Activated T-cell treated with anti-CD3 and anti-CD28 coated beads, Interleukin-2, amount 50 U/mL, for 72 hours (primary cell): ENCODE measurements at regions not wholly inside any gene's neighbourhood (a gene's known extent, or its start where the extent isn't known, plus 50 kb on each side); places are given as distances from the start of the nearest gene placed in this dataset.
A peak's percentile ranks its signal among the peaks of the same experiment; 100 is the strongest.
"Not testable (repeated sequence)": the region's sequence is repeated elsewhere in the genome, so short reads cannot be mapped to it uniquely, and the experiment has no call there.

Experiments used
- ATAC-seq, 2 donors: fragments of 150-1000 bp; cut with Tn5 transposase; replicated peaks in 1 of 2; 2 replicates each; pipeline ENCODE4 v1.10.0; 2021; ENCODE audit warnings: moderate library complexity in 2 of 2, mild to moderate bottlenecking in 1 of 2
- DNase-seq, 2 donors: peaks; one replicate each; pipeline ENCODE4 v3.0.0; 2021 to 2022; ENCODE audit warnings: mixed read lengths in 1 of 2
- H3K27ac Mint-ChIP-seq: one replicate; pipeline ENCODE4 v1.8.0; 2022; ENCODE audit warnings: mild to moderate bottlenecking, moderate library complexity, mixed read lengths
- H3K27me3 Mint-ChIP-seq: one replicate; pipeline ENCODE4 v1.8.0; 2022; ENCODE audit warnings: low read depth, mixed read lengths
- H3K36me3 Mint-ChIP-seq, 2 donors: one replicate each; pipeline ENCODE4 v1.8.0; 2022; ENCODE audit warnings: mixed read lengths in 2 of 2, mild to moderate bottlenecking in 1 of 2; ENCODE audit not compliant: insufficient read depth in 2 of 2
- H3K4me1 Mint-ChIP-seq: one replicate; pipeline ENCODE4 v1.8.0; 2022; ENCODE audit warnings: low read depth, mixed read lengths
- H3K4me3 Mint-ChIP-seq, 2 donors: one replicate each; pipeline ENCODE4 v1.8.0; 2022; ENCODE audit warnings: mild to moderate bottlenecking in 2 of 2, mixed read lengths in 2 of 2, moderate library complexity in 2 of 2
- H3K9me3 Mint-ChIP-seq, 2 donors: one replicate each; pipeline ENCODE4 v1.8.0; 2022; ENCODE audit warnings: mixed read lengths in 2 of 2

- no peaks in the 10 kb centered on the region for H3K4me1 Mint-ChIP-seq
- ATAC-seq (no peak), DNase-seq (no peak)
- peaks cover 33% of the 10 kb centered on the region for H3K27me3 Mint-ChIP-seq
- H3K9me3 Mint-ChIP-seq = no peaks in the 10 kb centered on the region
- H3K36me3 Mint-ChIP-seq = no peaks in the 10 kb centered on the region
- no peak overlapping the region for H3K4me3 Mint-ChIP-seq
- H3K27ac Mint-ChIP-seq = no peak overlapping the region
Measured at GRCh38 chr3:139109271-139109670, 64.6 kb upstream of the PRR23C start.

GRCh38 chr3:139110072-139110830, 65.6 kb upstream of the PRR23C start:
- no peaks in the 10 kb centered on the region for H3K4me1 Mint-ChIP-seq
- ATAC-seq = no peak
- peaks cover 33% of the 10 kb centered on the region for H3K27me3 Mint-ChIP-seq
- H3K27ac Mint-ChIP-seq = no peak overlapping the region
- no peak overlapping the region for H3K4me3 Mint-ChIP-seq
- no peaks in the 10 kb centered on the region for H3K9me3 Mint-ChIP-seq
- H3K36me3 Mint-ChIP-seq = no peaks in the 10 kb centered on the region
- DNase-seq = no peak

GRCh38 chr3:139110929-139111328, 66.2 kb upstream of the PRR23C start:
- H3K4me1 Mint-ChIP-seq, H3K36me3 Mint-ChIP-seq, ATAC-seq, H3K27ac Mint-ChIP-seq, H3K9me3 Mint-ChIP-seq, H3K4me3 Mint-ChIP-seq, DNase-seq: not testable (repeated sequence)
- H3K27me3 Mint-ChIP-seq = peaks cover 33% of the 10 kb centered on the region

GRCh38 chr3:139111392-139112229, 66.9 kb upstream of the PRR23C start:
- ATAC-seq = peak; percentile 52 to 66
- Mint-ChIP-seq H3K4me3 (no peak overlapping the region), H3K27ac (no peak overlapping the region), H3K4me1 (no peaks in the 10 kb centered on the region), H3K9me3 (no peaks in the 10 kb centered on the region), H3K36me3 (no peaks in the 10 kb centered on the region), H3K27me3 (peaks cover 33% of the 10 kb centered on the region)
- DNase-seq = peak; percentile 66 to 68

- Mint-ChIP-seq H3K27ac (no peak overlapping the region), H3K9me3 (no peaks in the 10 kb centered on the region), H3K4me3 (no peak overlapping the region), H3K4me1 (no peaks in the 10 kb centered on the region), H3K27me3 (peaks cover 33% of the 10 kb centered on the region), H3K36me3 (no peaks in the 10 kb centered on the region)
- DNase-seq (no peak), ATAC-seq (no peak)
Measured at GRCh38 chr3:139112230-139112558, 67.5 kb upstream of the PRR23C start.

GRCh38 chr3:139113231-139113992, 68.7 kb upstream of the PRR23C start:
- no peak overlapping the region for H3K27ac Mint-ChIP-seq
- no peaks in the 10 kb centered on the region for H3K9me3 Mint-ChIP-seq
- DNase-seq = no peak
- H3K4me3 Mint-ChIP-seq = no peak overlapping the region
- peaks cover 33% of the 10 kb centered on the region for H3K27me3 Mint-ChIP-seq
- no peaks in the 10 kb centered on the region for H3K4me1 Mint-ChIP-seq
- no peaks in the 10 kb centered on the region for H3K36me3 Mint-ChIP-seq
- peak; percentile 25 to 56 for ATAC-seq

GRCh38 chr3:139113993-139114375, 69.3 kb upstream of the PRR23C start:
- Mint-ChIP-seq H3K27me3 (peaks cover 33% of the 10 kb centered on the region), H3K36me3 (no peaks in the 10 kb centered on the region), H3K9me3 (no peaks in the 10 kb centered on the region), H3K4me1 (no peaks in the 10 kb centered on the region), H3K4me3 (no peak overlapping the region), H3K27ac (no peak overlapping the region)
- no peak for ATAC-seq
- DNase-seq = no peak

- H3K27ac Mint-ChIP-seq, DNase-seq, H3K36me3 Mint-ChIP-seq, H3K4me1 Mint-ChIP-seq, H3K4me3 Mint-ChIP-seq, H3K9me3 Mint-ChIP-seq: not testable (repeated sequence)
- peak in 1 of 2 donors; percentile 22 for ATAC-seq
- H3K27me3 Mint-ChIP-seq = peaks cover 21% of the 10 kb centered on the region
Measured at GRCh38 chr3:139116631-139117030, 71.9 kb upstream of the PRR23C start.

- Mint-ChIP-seq H3K4me1 (no peaks in the 10 kb centered on the region), H3K4me3 (no peak overlapping the region), H3K9me3 (no peaks in the 10 kb centered on the region), H3K36me3 (no peaks in the 10 kb centered on the region), H3K27ac (no peak overlapping the region), H3K27me3 (peaks cover 17% of the 10 kb centered on the region)
- peak in 1 of 2 donors; percentile 18 for DNase-seq
- ATAC-seq = peak; percentile 48 to 56
Measured at GRCh38 chr3:139117136-139117675, 72.5 kb upstream of the PRR23C start.

- no peaks in the 10 kb centered on the region for H3K4me1 Mint-ChIP-seq
- ATAC-seq (no peak), DNase-seq (no peak)
- peaks cover 8% of the 10 kb centered on the region for H3K27me3 Mint-ChIP-seq
- H3K4me3 Mint-ChIP-seq = no peak overlapping the region
- H3K27ac Mint-ChIP-seq = no peak overlapping the region
- H3K36me3 Mint-ChIP-seq = no peaks in the 10 kb centered on the region
- H3K9me3 Mint-ChIP-seq = no peaks in the 10 kb centered on the region
Measured at GRCh38 chr3:139117883-139118760, 73.4 kb upstream of the PRR23C start.

GRCh38 chr3:139118835-139119234, 74.1 kb upstream of the PRR23C start:
- no peaks in the 10 kb centered on the region for H3K9me3 Mint-ChIP-seq
- H3K4me3 Mint-ChIP-seq = no peak overlapping the region
- ATAC-seq (no peak), DNase-seq (no peak)
- H3K36me3 Mint-ChIP-seq = no peaks in the 10 kb centered on the region
- peaks cover under 1% of the 10 kb centered on the region for H3K27me3 Mint-ChIP-seq
- no peaks in the 10 kb centered on the region for H3K4me1 Mint-ChIP-seq
- no peak overlapping the region for H3K27ac Mint-ChIP-seq

GRCh38 chr3:139119331-139120025, 74.8 kb upstream of the PRR23C start:
- DNase-seq (no peak), ATAC-seq (no peak)
- Mint-ChIP-seq H3K4me3 (no peak overlapping the region), H3K27ac (no peak overlapping the region), H3K36me3 (no peaks in the 10 kb centered on the region), H3K27me3 (no peaks in the 10 kb centered on the region), H3K9me3 (no peaks in the 10 kb centered on the region), H3K4me1 (no peaks in the 10 kb centered on the region)
